OCI-LY1 (cell line): ENCODE measurements at regions not wholly inside any gene's neighbourhood (a gene's known extent, or its start where the extent isn't known, plus 50 kb on each side); places are given as distances from the start of the nearest gene placed in this dataset.

Experiments used
- H2AFZ ChIP-seq: fragments of 200-600 bp; sonication (generic), shearing (Covaris generic); 2 replicates; pipeline ENCODE4 v1.6.0; 2014; ENCODE audit warnings: antibody characterized with exemption, mild to moderate bottlenecking, low read length
- H3F3A ChIP-seq: fragments of 200-600 bp; sonication (generic), shearing (Covaris generic); 2 replicates; pipeline ENCODE4 v1.6.0; 2014; ENCODE audit warnings: mild to moderate bottlenecking, antibody characterized with exemption, low read length, moderate library complexity; ENCODE audit not compliant: insufficient read depth
- H3K27ac ChIP-seq: fragments of 200-600 bp; sonication (generic); 2 replicates; pipeline ENCODE4 v1.5.1; 2014; ENCODE audit warnings: low read length, mixed run types, mild to moderate bottlenecking, low read depth; ENCODE audit not compliant: poor library complexity, severe bottlenecking
- H3K27me3 ChIP-seq: fragments of 200-600 bp; sonication (generic); 2 replicates; pipeline ENCODE4 v1.6.0; 2014; ENCODE audit warnings: antibody characterized with exemption, mild to moderate bottlenecking, low read length, moderate library complexity; ENCODE audit not compliant: insufficient read depth
- H3K36me3 ChIP-seq: fragments of 200-600 bp; sonication (generic); 2 replicates; pipeline ENCODE4 v1.6.1; 2014; ENCODE audit warnings: mild to moderate bottlenecking, antibody characterized with exemption, low read length, moderate library complexity, mixed read lengths; ENCODE audit not compliant: insufficient read depth
- H3K4me1 ChIP-seq: fragments of 200-600 bp; sonication (generic); 2 replicates; pipeline ENCODE4 v1.5.1; 2014; ENCODE audit warnings: mild to moderate bottlenecking, low read length, moderate library complexity; ENCODE audit not compliant: insufficient read depth, severe bottlenecking
- H3K4me2 ChIP-seq: fragments of 200-600 bp; sonication (generic), shearing (Covaris generic); 2 replicates; pipeline ENCODE4 v1.6.1; 2014; ENCODE audit warnings: low read length
- H3K4me3 ChIP-seq: fragments of 200-600 bp; sonication (generic); 2 replicates; pipeline ENCODE4 v1.5.1; 2014; ENCODE audit warnings: low read length, low read depth, mild to moderate bottlenecking, mixed read lengths; ENCODE audit not compliant: poor library complexity, severe bottlenecking
- H3K79me2 ChIP-seq: fragments of 200-600 bp; shearing (Covaris generic); 2 replicates; pipeline ENCODE4 v1.6.1; 2016; ENCODE audit warnings: mixed run types, low read length, mixed read lengths; ENCODE audit not compliant: insufficient read depth
- H3K9ac ChIP-seq: fragments of 200-600 bp; sonication (generic), shearing (Covaris generic); 2 replicates; pipeline ENCODE4 v1.6.1; 2014; ENCODE audit warnings: mild to moderate bottlenecking, low read length, mixed read lengths
- H3K9me2 ChIP-seq: fragments of 200-600 bp; sonication (generic), shearing (Covaris generic); 2 replicates; pipeline ENCODE4 v1.6.1; 2014; ENCODE audit warnings: low read depth, mild to moderate bottlenecking, low read length, mixed read lengths
- H3K9me3 ChIP-seq: fragments of 200-600 bp; shearing (Covaris generic); 2 replicates; pipeline ENCODE4 v1.6.1; 2014; ENCODE audit warnings: low read length, mixed read lengths
- H4K20me1 ChIP-seq: fragments of 200-600 bp; sonication (generic), shearing (Covaris generic); 2 replicates; pipeline ENCODE4 v1.6.0; 2016; ENCODE audit warnings: mild to moderate bottlenecking, low read length; ENCODE audit not compliant: insufficient read depth
- EZH2 ChIP-seq: fragments of 200-600 bp; sonication (generic), shearing (Covaris generic); IDR thresholded peaks from 2 replicates; pipeline ENCODE4 v1.8.0; 2017; ENCODE audit warnings: borderline replicate concordance, mixed run types, mild to moderate bottlenecking, antibody characterized with exemption, low read length, moderate library complexity, mixed read lengths
- TF ChIP-seq, protein P1 (sequence below): fragments of 200-600 bp; sonication (generic), shearing (Covaris generic); IDR thresholded peaks from 2 replicates; pipeline ENCODE4 v1.5.1; 2017; ENCODE audit warnings: mild to moderate bottlenecking, antibody characterized with exemption, low read length, moderate library complexity, mixed read lengths

DNA sequence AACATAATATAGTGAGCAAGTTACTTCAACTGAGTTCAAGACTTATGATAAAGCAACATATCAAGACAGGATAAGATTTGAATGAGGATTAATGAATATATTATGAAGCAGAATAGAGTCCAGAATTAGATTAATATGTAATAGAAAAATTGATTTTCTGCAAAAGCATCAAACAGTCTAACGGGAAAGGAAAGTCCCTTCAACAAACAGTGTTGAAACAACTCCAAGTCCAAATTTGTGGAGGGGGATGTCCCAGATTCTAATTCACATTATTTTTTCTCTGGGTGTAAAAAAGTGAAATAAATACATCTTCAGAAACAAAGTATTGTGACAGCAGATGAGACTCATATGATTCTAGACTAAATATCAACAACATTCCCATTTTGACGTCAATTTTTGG is 289.7 kb downstream of the C6orf118 start:
- Histone ChIP-seq H2AFZ (no peak overlapping the region), H4K20me1 (no peaks in the 10 kb centered on the region), H3K9me2 (no peaks in the 10 kb centered on the region), H3K9ac (no peak overlapping the region), H3K4me3 (no peak overlapping the region), H3K27ac (no peak overlapping the region), H3K79me2 (no peaks in the 10 kb centered on the region), H3K27me3 (no peaks in the 10 kb centered on the region), H3K4me1 (no peaks in the 10 kb centered on the region), H3K9me3 (no peaks in the 10 kb centered on the region), H3K36me3 (no peaks in the 10 kb centered on the region), H3F3A (no peaks in the 10 kb centered on the region), H3K4me2 (no peak overlapping the region)
- TF ChIP-seq, protein P1, sequence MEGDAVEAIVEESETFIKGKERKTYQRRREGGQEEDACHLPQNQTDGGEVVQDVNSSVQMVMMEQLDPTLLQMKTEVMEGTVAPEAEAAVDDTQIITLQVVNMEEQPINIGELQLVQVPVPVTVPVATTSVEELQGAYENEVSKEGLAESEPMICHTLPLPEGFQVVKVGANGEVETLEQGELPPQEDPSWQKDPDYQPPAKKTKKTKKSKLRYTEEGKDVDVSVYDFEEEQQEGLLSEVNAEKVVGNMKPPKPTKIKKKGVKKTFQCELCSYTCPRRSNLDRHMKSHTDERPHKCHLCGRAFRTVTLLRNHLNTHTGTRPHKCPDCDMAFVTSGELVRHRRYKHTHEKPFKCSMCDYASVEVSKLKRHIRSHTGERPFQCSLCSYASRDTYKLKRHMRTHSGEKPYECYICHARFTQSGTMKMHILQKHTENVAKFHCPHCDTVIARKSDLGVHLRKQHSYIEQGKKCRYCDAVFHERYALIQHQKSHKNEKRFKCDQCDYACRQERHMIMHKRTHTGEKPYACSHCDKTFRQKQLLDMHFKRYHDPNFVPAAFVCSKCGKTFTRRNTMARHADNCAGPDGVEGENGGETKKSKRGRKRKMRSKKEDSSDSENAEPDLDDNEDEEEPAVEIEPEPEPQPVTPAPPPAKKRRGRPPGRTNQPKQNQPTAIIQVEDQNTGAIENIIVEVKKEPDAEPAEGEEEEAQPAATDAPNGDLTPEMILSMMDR: no peak
- TF ChIP-seq EZH2: no peak

DNA sequence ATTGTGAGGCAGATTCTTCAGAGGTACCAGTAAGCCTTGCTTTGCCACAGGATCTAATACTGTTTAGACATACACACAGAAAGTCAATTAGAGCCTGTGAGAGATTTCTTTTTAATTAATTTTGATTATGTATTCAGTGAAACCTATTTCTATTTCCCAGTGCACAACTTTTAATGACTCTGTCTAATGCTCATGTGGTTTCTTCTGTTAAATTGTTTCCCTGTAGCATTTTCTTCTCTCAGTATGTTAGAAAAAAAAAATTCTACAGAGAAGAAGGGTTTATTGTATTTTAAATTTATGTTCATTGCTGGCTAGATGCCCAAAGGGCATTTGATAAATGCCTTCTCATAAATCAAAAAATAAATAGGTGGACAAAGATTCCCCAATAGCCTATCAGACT is 293.7 kb downstream of the C6orf118 start:
- Histone ChIP-seq H4K20me1 (no peaks in the 10 kb centered on the region), H3K79me2 (no peaks in the 10 kb centered on the region), H2AFZ (no peak overlapping the region), H3K27me3 (no peaks in the 10 kb centered on the region), H3K36me3 (no peaks in the 10 kb centered on the region), H3K4me1 (no peaks in the 10 kb centered on the region), H3K9me3 (no peaks in the 10 kb centered on the region), H3K27ac (no peak overlapping the region), H3K4me2 (no peak overlapping the region), H3K4me3 (no peak overlapping the region), H3F3A (no peaks in the 10 kb centered on the region), H3K9ac (no peak overlapping the region), H3K9me2 (no peaks in the 10 kb centered on the region)
- TF ChIP-seq, protein P1: no peak
- TF ChIP-seq EZH2: no peak

DNA sequence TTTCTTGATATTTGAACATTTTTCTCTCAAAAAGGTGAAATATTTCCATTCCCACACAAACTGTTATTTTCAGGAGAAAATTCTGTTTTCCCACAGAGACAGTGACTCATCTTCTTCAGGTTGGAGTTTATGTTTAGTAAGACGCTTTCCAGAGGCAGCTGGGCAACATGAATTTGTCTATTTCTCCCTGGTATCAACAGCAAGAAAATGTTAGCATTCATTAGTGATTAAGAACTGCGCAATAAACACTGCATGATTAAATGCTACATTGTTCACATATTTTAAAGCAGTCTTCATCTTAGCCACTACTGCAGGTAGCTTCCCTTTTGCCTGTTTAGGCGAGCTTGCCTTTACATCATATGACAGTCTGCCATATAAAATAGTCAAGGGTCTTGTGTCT is 295.7 kb downstream of the C6orf118 start:
- TF ChIP-seq, protein P1: no peak
- TF ChIP-seq EZH2: no peak
- Histone ChIP-seq H3K36me3 (no peaks in the 10 kb centered on the region), H3K79me2 (no peaks in the 10 kb centered on the region), H3K9me2 (no peaks in the 10 kb centered on the region), H3K27ac (no peak overlapping the region), H3K27me3 (no peaks in the 10 kb centered on the region), H3K9me3 (no peaks in the 10 kb centered on the region), H3K4me3 (no peak overlapping the region), H2AFZ (no peak overlapping the region), H3K4me2 (no peak overlapping the region), H4K20me1 (no peaks in the 10 kb centered on the region), H3K4me1 (no peaks in the 10 kb centered on the region), H3K9ac (no peak overlapping the region), H3F3A (no peaks in the 10 kb centered on the region)
